ENCODE measurements at regions not wholly inside any gene's neighbourhood (a gene's known extent, or its start where the extent isn't known, plus 50 kb on each side); places are given as distances from the start of the nearest gene placed in this dataset.

DNA sequence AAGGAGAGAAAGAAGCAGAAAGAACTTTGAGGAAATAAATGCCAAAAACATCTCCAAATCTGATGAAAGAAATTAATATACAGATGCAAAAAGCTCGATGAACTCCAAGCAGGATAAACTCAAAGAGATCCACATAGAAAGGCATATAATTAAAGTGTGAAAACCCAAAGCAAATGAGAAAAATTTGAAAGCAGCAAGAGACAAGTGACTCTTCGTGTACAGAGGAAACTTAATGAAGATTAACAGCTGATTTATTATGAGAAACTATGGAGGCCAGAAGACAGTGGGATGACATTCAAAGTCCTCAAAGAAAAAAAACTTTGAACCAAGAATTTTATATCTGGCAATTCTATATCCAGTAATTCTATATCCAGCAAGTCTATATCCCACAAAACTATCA lies 163.0 kb upstream of the TMCC3 start:
- no peak for DNase-seq

DNA sequence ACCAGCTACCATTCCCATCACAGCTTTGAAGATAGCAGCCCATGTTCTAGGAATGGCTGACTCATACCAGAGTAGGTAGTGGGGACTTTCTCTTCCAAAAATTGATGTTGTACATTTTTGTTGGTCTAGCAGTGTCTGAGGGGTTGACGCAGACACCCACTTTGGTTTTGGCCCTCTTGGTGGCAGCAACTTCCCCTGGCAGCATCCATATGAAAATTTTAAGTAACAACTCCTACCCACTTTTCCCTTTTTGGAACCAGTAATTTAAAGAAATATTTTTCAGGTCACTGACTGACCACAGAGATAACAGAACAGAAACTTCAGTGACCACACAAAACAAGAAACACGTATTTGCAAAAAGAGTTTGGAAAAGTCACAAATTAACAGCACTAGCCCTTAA lies 162.0 kb upstream of the TMCC3 start:
- DNase-seq, result no peak

DNA sequence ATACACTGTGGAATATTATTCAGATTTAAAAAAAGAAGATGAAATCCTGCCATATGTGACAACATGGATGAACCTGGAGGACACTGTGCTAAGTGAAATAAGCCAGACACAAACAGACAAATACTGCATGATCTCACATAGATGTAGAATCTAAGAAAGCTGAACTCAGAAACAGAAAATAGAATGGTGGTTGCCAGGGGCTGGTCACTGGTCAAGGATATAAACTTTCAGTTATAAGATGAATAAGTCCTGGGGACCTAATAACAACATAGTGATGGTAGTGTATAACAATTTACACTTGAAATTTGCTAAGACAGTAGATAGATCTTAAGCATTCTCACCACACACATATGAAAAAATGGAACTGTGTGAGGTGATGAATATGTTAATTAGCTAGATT lies 161.3 kb upstream of the TMCC3 start:
- no peak for DNase-seq

DNA sequence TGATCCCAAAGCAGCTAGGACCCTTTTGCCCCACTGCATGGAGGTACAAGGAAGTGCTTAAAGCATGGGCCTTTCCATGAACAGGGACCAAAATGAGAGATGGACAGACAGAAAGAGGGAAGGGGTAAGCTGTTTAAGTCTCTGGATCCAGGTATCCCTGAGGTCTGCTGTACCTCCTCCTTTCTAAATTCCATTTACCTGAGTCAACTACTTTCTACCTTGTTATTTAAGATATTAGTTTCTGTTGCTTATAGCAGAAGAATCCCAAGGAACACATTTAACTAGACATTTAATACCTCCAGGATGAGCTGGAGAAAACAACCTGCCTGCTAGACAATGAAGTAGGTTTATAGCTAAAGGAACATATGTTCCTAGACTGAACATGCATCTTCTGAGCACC lies 157.6 kb upstream of the TMCC3 start:
- DNase-seq, result no peak

DNA sequence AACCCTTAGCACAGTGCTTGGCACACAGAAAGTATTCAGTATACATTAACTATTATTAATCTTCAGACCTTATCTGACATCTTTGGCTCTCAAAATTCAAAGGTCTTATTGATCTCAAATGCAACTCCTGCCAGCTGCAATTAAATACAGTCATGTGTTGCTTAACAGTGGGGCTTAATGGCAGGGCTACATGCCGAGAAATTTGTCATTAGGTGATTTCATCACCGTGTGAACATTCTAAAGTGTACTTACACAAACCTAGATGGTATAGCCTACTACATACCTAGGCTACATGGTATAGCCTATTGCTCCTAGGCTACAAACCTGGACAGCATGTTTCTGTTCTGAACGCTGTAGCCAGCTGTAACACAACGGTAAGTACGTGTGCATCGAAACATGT lies 156.3 kb upstream of the TMCC3 start:
- DNase-seq, result no peak

GRCh38 chr12:94805749-94806529 lies 155.6 kb upstream of the TMCC3 start:
- no peak for DNase-seq

GRCh38 chr12:94803939-94804338 lies 153.6 kb upstream of the TMCC3 start:
- peak in 1 of 14 donors; percentile 21 for DNase-seq

DNA sequence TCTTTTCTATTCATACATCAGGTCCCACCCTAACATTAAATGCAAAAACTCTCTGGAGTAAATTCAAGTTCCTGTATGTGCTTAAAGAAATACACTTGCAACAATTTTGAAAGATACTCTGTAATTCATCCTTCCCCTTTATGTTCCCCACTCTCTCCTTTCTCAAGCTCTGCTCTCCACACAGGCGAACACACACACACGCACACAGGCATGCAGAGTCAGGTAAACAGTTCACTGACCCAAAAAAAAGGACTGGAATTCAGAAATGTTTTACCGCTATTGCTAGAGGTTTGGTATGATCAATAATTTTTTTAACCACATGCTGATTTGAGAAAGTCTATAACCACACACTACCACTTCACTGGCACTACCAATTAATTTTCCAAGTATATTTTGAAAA lies 152.4 kb upstream of the TMCC3 start:
- DNase-seq, result no peak

GRCh38 chr12:94801745-94802144 lies 151.4 kb upstream of the TMCC3 start:
- no peak for DNase-seq

DNA sequence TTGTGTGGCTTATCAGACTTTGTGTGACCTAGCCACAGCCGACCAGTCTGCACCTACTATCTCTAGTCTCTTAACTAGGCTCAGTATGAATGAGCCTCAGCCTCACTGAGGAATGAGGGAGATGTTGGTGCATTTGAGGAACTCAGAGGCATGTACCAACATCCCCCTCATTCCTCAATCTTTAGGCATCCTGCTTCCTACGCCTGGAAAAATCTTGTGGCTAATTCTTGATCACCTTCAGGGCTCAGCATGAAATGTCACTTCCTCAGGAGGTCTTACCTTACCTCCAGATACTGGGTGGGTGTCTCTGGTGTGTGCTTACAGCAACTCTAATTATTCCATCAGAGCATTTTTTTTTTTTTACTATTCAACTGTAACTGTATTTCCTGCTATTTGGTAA lies 148.8 kb upstream of the TMCC3 start:
- DNase-seq, result no peak

DNA sequence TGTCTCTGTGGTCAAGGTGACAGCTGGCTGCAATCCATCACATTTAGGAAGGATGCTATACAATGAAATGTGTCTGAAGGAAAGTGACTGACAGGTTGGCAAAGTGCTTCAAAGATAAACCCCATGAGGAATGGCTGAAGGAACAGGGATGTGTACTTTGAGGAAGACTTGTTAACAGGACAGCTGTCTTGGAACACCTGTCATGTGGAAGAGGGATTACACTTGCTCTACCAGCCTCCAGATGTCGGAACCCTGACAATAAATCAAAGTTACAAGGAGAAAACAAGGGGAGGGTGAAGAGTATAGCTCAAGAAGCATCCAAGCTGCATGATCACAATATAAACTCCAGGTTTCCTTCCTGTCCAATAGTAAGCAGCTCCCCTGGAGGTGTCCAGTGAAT lies 147.8 kb upstream of the TMCC3 start:
- no peak for DNase-seq

DNA sequence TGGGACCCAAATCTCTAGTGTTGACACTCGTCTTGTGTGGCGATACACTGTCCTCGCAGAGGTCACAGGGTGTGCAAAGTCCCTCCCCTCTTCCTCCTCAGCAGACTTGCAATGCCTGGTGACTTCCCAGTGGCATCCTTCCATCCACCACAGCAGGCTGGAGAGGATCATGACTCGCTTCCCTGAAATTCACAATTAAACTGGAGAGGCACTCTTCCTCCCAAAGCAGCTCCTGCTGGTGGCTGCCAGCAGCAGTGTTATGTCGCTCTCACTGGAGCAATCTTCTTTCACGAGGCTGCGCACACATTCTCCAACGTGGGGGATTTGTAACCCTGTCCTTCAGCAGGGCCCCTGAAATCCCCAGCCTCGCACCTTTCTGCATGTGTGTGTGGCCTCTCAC lies 145.2 kb upstream of the TMCC3 start:
- DNase-seq, result peak in 1 of 14 donors; percentile 4

GRCh38 chr12:94795044-94795443 lies 144.7 kb upstream of the TMCC3 start:
- DNase-seq, result no peak

DNA sequence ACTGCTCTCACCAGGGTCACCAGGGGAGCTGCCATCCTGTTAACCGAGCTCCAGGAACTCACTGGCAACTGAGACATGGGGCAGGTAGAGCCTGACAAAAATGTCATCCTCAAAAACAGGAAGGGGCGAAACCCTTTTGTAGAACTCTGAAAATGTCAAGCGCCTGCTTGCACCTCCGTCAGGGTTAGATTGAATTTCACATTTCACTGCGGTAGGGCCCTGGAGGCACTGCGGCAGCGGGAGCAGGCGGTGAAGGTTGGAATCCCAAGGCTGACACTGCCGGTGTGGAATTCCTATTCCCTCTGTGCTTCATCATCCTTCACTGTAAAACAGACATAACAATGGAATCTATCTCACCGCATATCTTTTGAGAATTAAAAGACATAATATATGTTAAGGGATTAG lies 142.8 kb upstream of the TMCC3 start:
- no peak for DNase-seq

DNA sequence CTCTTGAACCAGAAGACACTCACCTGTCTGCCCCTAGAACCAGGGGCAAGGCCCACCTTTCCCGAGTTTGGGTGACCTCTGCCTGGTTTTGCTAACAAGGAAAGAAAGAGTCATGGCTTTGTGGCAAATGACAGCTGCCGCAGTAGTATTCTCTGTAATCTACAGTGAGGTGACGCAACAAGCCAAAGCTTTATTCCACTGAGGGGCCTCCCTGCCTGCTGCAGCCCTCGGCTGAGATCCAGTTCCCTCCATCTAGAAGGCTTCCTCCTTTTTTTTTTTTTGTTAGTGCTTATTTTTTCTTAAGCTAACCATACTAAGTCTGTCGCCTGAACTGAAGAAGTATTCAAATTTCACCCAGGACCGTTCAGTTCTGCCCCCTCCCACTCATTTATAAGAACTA lies 142.3 kb upstream of the TMCC3 start:
- DNase-seq, result peak in 2 of 14 donors; percentile 19 to 21

- no peak for DNase-seq
Measured at GRCh38 chr12:94791933-94792332, 141.6 kb upstream of the TMCC3 start.

DNA sequence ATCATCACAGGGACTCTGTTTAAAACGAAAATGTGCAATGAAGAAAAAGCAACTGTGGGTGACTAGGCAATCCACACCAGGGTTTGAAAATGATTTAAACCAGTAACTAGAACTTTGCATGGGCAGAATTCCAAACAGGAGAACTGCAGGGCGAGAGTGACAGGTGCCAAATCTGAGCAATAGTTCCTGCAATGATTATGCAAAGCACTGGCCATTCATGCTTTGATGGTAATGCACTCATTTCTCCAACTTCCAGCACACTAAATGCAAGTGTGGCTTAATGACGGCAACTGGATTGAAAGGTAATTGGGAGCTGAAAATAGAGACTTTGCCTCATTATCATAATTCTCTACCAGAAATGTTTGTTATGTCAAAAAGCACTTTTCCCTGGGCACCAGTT lies 140.5 kb upstream of the TMCC3 start:
- no peak for DNase-seq

- DNase-seq, result no peak
Measured at GRCh38 chr12:94790370-94790769, 140.0 kb upstream of the TMCC3 start.

GRCh38 chr12:94789510-94790225 lies 139.3 kb upstream of the TMCC3 start:
- no peak for DNase-seq

- DNase-seq, result no peak
Measured at GRCh38 chr12:94788298-94788697, 137.9 kb upstream of the TMCC3 start.

GRCh38 chr12:94786906-94787305 lies 136.5 kb upstream of the TMCC3 start:
- DNase-seq, result no peak

GRCh38 chr12:94783862-94784261 lies 133.5 kb upstream of the TMCC3 start:
- DNase-seq, result no peak

- DNase-seq, result no peak
Measured at GRCh38 chr12:94783343-94783742, 133.0 kb upstream of the TMCC3 start.

DNA sequence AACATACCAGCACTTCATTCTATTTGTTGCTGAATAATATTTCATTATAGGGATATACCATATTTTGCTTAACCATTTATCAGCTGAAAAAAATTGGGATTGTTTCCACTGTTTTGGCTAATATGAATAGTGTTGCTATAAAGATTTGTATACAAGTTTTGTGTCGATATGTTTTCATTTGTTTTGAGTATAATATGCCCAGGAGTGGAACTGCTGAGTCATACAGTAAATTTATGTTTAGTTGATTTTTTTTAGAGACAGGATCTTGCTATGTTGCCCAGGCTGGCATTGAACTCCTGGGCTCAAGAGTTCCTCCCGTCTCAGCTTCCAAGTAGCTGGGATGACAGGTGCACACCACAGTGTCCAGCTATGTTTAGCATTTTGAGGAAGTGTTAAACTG lies 131.5 kb upstream of the TMCC3 start:
- DNase-seq, result no peak
